ENCODE measurements at regions not wholly inside any gene's neighbourhood (a gene's known extent, or its start where the extent isn't known, plus 50 kb on each side); places are given as distances from the start of the nearest gene placed in this dataset.
A peak's percentile ranks its signal among the peaks of the same experiment; 100 is the strongest.

- H3K9me3 Mint-ChIP-seq: peaks cover 17% of the 10 kb centered on the region
- H3K36me3 Mint-ChIP-seq (ENCODE audit: low read depth): peaks cover 10% of the 10 kb centered on the region
- TF ChIP-seq, protein P1, sequence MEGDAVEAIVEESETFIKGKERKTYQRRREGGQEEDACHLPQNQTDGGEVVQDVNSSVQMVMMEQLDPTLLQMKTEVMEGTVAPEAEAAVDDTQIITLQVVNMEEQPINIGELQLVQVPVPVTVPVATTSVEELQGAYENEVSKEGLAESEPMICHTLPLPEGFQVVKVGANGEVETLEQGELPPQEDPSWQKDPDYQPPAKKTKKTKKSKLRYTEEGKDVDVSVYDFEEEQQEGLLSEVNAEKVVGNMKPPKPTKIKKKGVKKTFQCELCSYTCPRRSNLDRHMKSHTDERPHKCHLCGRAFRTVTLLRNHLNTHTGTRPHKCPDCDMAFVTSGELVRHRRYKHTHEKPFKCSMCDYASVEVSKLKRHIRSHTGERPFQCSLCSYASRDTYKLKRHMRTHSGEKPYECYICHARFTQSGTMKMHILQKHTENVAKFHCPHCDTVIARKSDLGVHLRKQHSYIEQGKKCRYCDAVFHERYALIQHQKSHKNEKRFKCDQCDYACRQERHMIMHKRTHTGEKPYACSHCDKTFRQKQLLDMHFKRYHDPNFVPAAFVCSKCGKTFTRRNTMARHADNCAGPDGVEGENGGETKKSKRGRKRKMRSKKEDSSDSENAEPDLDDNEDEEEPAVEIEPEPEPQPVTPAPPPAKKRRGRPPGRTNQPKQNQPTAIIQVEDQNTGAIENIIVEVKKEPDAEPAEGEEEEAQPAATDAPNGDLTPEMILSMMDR (IDR thresholded peaks at IDR 0.05): no peak
- no peak for DNase-seq
- H3K27me3 Mint-ChIP-seq (ENCODE audit: low read depth, poor library complexity): peaks cover 3% of the 10 kb centered on the region
- H3K4me1 Mint-ChIP-seq: peaks cover 34% of the 10 kb centered on the region
- no peak overlapping the region for H3K27ac Mint-ChIP-seq
- no peak overlapping the region for H3K4me3 Mint-ChIP-seq
These were observed 103.3 kb upstream of the OSR1 start for GRCh38 chr2:19461504-19462255.

- Mint-ChIP-seq H3K4me1 (peaks cover 34% of the 10 kb centered on the region), H3K27me3 (ENCODE audit: low read depth, poor library complexity) (peaks cover 3% of the 10 kb centered on the region), H3K27ac (no peak overlapping the region), H3K36me3 (ENCODE audit: low read depth) (peaks cover 7% of the 10 kb centered on the region), H3K4me3 (no peak overlapping the region), H3K9me3 (peaks cover 14% of the 10 kb centered on the region)
- TF ChIP-seq, protein P1 (IDR thresholded peaks at IDR 0.05): no peak
- no peak for DNase-seq
These were observed 102.3 kb upstream of the OSR1 start for GRCh38 chr2:19460761-19461160.

- TF ChIP-seq, protein P1 (IDR thresholded peaks at IDR 0.05): no peak
- Mint-ChIP-seq H3K36me3 (ENCODE audit: low read depth) (no peaks in the 10 kb centered on the region), H3K27me3 (ENCODE audit: low read depth, poor library complexity) (no peaks in the 10 kb centered on the region), H3K27ac (no peak overlapping the region), H3K4me1 (peaks cover 34% of the 10 kb centered on the region), H3K4me3 (no peak overlapping the region), H3K9me3 (peaks cover 19% of the 10 kb centered on the region)
- DNase-seq: no peak
These were observed 100.1 kb upstream of the OSR1 start for GRCh38 chr2:19458427-19459003.

GRCh38 chr2:19457809-19458208 lies 99.4 kb upstream of the OSR1 start:
- H3K27me3 Mint-ChIP-seq (ENCODE audit: low read depth, poor library complexity): no peaks in the 10 kb centered on the region
- TF ChIP-seq, protein P1 (IDR thresholded peaks at IDR 0.05): no peak
- peaks cover 34% of the 10 kb centered on the region for H3K4me1 Mint-ChIP-seq
- H3K27ac Mint-ChIP-seq: no peak overlapping the region
- peaks cover 23% of the 10 kb centered on the region for H3K9me3 Mint-ChIP-seq
- H3K4me3 Mint-ChIP-seq: no peak overlapping the region
- no peaks in the 10 kb centered on the region for H3K36me3 Mint-ChIP-seq (ENCODE audit: low read depth)
- DNase-seq: no peak

GRCh38 chr2:19456705-19457309 lies 98.4 kb upstream of the OSR1 start:
- Mint-ChIP-seq H3K9me3 (peaks cover 23% of the 10 kb centered on the region), H3K4me1 (peaks cover 24% of the 10 kb centered on the region), H3K27ac (peak overlapping the region; percentile 47), H3K27me3 (ENCODE audit: low read depth, poor library complexity) (no peaks in the 10 kb centered on the region), H3K36me3 (ENCODE audit: low read depth) (no peaks in the 10 kb centered on the region), H3K4me3 (no peak overlapping the region)
- no peak for DNase-seq
- TF ChIP-seq, protein P1 (IDR thresholded peaks at IDR 0.05): no peak
